ENCODE measurements at regions not wholly inside any gene's neighbourhood (a gene's known extent, or its start where the extent isn't known, plus 50 kb on each side); places are given as distances from the start of the nearest gene placed in this dataset.

GRCh38 chr12:88645816-88646215, 65.5 kb upstream of the KITLG start:
- TF ChIP-seq CTCF (IDR thresholded peaks at IDR 0.05), result no peak
- no peak for TF ChIP-seq POLR2A (IDR thresholded peaks at IDR 0.05)
